GM19397 (cell line): ENCODE measurements at regions not wholly inside any gene's neighbourhood (a gene's known extent, or its start where the extent isn't known, plus 50 kb on each side); places are given as distances from the start of the nearest gene placed in this dataset.
"Not testable (repeated sequence)": the region's sequence is repeated elsewhere in the genome, so short reads cannot be mapped to it uniquely, and the experiment has no call there.

Source experiments
- ATAC-seq: cut with Tn5 transposase; IDR thresholded peaks from one replicate; pipeline ENCODE4 v1.9.1; 2021; ENCODE audit warnings: mild to moderate bottlenecking, moderate library complexity; ENCODE audit not compliant: unreplicated experiment

DNA sequence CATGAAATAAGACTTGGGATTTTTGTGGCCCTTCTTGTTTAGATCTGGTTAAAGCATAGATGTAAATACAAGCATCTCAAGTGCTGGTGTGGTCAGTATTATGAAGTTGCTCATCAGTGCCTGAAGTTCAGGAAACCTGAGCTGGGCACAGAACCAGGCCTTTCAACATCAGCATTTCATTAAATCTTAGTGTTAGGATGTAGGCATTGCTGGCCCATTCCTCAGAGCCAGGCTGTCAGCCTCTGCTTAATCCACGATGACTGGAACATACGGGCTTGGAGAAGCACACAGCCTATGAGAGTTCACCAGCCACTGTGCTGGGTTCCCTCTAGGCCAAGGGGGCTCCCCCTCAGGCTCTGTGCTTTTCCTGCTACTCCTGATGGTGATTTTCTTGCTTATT, 270.2 kb downstream of the EN1 start:
- no peak for ATAC-seq

DNA sequence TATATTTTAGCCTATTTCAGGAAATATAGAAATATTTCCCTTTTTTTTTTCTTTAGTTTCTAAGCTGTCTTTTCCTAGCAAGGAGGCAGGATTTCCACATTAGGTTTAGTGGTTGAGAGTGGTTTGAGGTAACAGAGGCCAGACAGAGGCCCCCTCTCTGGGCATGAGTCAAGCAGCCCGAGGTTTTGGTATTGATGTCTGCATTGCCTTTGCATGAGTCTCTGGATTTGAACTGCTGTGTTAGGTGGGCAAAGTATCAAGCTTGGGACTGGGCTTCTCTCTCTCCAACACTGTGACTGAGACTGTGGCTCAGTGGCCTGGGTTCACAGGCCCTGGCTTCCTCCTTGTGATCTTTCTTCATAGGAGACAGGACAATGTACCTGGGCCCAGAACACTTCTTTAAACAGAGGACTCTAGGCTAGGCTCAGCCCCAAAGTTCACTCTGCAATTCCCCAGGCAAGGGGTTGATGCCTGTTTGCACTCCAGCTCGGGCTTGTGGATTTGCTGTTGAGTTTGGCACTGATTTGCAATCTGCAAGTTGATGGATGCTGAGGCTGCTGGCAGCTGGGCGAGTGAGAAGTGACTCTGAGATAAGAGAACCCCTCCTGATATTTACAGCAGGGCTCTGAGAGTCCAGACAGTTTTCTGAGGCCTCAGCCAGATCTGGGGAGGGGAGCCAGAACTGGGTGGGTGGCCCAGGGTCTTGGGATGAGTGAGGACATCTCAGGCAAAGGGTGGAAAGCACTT, 271.2 kb downstream of the EN1 start:
- ATAC-seq, result no peak

DNA sequence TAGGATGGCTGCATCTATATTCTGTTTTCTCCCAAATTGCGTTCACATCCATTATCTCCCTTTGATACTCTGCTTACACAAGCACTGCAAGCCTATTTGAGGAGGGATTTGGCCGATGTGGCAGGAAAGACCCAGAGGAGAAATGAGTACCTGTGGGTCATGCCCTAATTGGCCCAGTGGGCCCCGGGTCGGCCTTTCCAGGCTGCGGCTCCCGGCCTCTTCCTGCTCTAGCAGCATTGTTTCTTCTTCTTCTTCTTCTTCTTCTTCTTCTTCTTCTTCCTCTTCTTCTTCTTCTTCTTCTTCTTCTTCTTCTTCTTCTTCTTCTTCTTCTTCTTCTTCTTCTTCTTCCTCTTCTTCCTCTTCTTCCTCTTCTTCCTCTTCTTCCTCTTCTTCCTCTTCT, 275.1 kb downstream of the EN1 start:
- not testable (repeated sequence) for ATAC-seq

DNA sequence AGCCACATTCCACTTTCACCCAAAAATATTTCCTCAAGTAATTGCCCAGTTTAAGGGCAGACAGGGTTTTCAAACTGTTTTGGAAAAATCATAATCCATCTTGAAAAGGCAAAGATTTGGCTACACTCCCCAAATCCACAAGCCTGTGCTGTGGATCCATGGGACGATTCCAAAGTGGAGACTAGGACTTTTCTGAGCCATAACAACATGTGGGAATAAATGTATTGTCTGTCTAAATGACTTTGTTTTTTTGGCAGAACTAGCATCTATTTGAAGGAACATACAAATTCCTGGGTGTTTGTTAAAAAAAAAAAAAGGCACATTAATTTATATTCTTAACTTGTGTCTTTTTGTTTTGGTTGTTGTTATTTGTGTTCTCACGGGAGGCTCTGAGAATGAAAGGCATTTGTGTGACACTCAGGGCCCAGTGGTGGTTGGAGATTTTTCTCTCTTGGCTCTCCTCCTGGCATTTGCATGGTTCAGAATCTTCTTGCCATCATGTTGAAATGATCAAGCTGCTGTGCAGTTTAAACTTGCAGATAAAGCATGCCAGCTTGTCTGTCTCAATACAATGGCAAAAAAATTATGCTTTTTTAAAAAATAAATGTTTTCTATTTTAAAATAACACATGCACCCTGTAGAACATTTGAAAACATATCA, 277.4 kb downstream of the EN1 start:
- ATAC-seq, result no peak

DNA sequence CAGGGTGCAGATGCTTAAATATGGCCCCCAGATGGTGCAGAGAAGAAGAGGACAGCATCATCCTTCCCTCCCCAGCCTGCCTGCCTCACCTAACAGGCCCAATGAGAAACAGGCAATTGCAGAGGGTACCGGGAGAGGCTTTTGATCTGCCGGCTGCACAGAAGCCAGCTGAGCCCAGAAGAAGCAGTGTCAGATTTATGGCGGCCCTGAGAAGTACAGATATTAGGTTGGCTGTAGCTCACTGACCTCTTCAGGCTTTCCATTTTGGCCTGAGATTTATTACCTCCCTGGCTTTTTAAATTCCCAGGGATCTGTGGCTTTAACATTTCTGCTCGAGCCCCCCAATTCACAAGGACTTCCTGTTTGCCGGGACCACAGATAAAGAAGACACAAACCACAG, 278.7 kb downstream of the EN1 start:
- ATAC-seq, result no peak

DNA sequence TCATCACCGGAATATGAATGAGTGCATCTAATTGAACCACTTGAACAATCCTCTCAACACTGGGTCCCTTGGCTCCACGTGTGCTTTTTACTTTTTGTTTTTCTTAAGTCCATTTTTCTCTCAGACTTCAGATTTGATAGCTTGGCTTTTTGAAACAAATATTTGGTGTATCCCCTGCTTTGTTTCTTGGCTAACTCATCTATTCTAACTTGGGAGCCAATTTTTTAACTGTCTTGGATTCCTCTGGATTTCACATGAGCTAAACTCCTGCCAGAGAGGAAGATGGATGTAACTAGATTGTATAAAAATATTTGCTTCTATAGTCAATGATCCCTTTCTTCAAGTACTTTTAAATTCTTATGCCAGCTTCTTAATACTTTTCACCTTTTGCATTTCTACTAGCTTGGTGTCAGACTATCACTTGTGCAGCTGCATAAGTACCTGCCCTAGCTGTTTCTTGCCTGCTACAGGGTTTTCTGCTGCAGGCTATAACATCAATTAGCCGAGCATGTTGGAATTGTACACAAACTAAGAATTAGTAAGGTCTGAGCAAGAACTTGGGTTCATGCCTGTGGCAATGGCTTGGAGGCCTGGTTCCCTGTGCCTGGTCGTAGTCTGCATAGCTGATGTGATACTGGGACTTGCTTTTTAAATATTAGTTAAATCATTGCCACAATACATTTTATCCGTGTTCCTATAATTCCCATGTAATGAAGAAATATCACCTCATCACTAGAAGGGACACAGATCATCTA, 281.5 kb downstream of the EN1 start:
- no peak for ATAC-seq

DNA sequence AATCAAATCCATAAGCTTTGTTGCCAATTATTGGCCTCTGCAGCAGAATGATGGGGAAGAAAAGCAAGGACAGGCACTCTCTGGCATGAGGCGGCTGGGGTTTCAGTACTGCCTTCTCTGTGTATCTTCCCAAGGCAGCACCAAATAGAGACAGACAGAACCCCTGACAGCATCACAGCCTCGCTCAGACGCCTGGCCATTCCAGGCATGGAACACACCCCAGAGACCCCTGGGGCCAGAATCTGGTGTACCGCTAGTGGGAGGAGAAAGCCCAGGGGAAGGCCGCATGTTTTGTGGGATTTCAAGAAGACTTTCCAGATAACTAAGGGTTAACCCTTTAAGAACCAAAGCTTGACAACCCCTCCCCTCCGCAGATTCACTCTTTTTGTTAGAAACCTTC, 282.1 kb downstream of the EN1 start:
- ATAC-seq, result no peak

DNA sequence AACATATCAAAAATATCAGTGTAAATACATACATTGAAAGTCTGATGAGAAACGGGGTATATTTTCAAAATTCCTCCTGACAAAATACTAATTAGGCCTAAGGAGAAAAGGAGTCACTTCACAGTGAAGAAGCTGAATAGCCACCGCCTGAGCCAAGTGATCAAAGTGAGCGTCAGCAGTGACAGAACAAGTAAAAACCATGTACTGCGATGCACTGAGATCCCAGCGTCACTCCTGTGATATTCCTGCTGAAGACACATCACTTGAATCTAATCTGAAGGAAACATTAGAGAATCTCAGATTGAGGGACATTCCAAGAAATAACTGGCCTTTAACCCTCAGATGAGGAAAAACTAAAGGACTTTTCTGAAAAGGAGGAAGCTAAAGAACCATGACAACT, 285.3 kb downstream of the EN1 start:
- no peak for ATAC-seq

DNA sequence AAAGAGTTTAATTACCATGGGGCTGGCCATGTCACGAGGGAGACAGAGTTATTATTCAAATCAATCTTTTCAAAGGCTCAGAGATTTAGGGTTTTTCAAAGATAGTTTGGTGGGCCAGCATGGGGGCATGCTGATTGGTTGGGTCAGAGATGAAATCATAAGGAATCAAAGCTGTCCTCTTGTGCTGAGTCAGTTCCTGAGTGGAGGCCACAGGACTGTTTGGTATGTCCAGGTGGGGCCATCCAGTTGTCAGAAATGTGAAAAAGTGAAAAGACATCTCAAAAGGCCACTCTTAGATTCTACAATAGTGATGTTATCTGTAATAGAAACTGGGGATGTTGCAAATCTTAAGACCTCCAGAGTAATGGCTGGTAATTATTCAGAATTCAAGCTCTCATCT, 288.6 kb downstream of the EN1 start:
- ATAC-seq, result no peak

DNA sequence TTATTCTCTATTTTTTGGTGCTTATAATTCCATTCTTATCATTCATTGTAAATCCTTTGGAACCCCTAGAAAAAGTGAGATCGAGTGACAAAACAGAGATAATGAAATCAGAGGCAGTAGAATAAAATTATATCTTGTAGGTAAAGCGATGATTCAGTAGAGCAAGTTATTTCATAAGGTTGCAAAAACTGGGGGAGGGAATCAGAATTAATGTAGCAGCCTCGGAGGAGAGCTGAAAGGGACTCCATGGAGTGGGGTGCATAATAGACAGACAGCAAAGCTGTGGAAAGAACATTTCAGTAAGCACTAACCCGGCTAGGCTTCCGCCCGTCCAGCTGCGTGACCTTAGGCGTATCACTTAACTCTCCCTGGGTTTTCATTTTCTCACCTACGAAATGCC, 289.7 kb downstream of the EN1 start:
- ATAC-seq, result no peak

DNA sequence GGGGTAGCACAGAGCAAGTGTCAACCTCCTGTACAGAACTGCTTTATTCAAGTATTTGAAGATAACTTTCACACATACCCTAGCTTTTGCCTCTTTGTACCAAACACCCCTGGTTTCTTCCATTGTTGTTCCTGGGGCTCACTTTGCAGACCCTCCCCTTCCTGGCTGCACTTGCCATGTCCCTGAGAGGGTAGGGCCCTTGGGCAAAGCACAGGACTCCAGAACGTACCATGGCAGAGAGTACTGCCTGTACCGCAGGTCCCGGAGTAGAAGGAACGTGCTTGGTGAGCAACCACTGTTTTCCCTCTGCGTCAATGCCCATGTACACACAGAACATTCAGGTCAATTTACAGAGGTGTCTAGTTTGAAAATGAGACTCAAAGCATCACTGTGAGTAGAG, 290.4 kb downstream of the EN1 start:
- ATAC-seq, result no peak

DNA sequence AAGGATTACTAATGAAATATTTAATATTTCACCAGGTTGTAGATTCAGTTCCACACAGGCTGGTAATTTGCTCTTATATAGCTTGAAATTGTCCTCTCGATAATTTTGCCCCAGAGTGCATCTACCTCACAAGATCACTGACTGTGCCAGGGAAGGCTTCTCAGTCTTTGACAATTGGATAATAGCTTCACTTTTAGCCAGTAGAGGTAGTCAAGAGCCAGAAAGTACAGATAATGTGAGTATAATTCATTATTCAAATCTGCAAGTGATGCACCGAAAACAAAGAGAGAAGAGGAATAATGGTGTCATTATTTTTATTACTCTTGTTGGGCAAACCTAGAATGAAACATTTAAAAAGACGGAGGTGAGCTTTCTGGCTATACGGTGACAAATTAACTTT, 292.8 kb downstream of the EN1 start:
- ATAC-seq, result no peak

DNA sequence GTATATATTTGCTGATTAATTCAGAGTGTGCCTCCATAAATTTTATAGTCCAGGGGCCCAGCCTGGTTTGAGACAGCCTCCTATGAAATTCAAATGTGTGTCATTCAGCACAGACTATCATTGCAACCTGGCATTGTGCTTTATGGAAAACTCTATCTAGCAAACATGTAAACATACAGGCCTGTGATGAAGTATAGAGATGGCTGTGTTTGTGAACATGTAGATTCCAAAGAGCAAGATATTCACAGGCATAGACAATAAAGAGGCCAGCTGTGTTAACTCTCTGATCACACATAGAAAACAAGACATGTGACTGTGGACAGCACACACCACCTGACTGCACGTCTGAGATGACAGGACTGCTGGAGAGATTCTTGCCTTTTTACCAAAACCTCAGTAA, 297.9 kb downstream of the EN1 start:
- no peak for ATAC-seq

DNA sequence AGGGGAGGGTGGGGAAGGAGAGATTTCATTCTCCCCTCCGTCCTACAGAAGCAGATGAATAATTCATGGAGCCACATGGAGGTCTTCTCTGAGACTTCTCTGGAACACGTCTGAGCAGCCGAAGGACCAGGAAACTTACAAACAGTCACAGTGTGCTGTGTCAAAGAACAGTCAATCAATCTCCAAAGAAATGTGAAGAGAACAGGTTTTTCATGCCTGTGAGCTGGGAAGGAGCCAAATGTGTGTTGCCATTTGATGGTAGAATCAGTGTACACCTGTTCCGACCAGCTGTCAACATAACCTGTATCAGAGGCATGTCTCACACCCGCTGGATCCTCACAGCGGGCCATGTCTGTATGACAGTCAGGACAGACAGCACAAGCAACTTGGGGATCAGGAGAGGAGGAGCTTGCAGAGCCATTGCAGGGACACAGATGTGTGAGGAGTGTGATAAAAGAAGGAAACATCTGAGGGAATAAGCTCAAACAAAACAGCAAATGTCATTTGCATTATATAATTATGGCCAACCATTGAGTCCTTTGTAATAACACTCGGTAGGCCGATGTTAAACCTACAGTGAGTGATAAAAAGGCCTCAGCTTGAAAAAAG, 298.5 kb downstream of the EN1 start:
- ATAC-seq, result no peak

DNA sequence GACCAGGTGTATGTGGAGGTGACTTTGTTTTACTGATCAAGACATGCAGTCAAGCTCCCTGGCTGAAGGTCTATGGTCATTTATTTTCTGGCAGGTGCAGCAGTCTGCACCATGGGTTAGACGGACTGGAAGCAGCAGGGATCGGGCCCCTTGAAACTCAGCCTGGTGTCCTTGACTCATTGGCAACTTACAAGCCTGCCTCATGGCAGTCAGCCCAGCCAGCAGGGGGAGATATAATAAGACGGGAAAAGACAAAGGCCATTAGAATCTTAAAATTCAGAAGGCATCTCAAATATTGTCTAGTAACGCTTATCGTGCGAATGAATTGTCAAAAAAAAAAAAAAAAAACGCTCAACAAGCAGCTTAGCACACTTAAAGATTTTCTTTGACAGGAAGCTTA, 308.2 kb downstream of the EN1 start:
- no peak for ATAC-seq

DNA sequence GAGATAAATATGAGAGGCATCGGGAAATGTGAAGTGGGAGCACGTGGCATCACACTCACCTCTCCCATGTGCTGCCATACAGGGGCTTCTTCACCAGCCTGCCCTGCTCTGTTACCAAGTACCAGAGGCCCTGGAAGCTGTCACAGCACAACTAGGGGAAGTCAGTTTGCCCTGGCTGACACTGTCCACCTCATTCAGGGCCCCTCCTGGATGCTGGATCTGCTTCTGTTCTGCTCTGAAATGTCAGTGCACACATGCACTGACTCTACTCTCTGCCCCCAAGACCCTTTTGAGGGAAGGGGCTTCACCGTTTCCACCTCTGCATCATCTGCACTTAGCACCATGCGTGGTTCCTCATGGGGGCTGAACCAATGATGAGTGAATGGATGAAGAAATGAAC, 311.1 kb downstream of the EN1 start:
- ATAC-seq, result no peak

DNA sequence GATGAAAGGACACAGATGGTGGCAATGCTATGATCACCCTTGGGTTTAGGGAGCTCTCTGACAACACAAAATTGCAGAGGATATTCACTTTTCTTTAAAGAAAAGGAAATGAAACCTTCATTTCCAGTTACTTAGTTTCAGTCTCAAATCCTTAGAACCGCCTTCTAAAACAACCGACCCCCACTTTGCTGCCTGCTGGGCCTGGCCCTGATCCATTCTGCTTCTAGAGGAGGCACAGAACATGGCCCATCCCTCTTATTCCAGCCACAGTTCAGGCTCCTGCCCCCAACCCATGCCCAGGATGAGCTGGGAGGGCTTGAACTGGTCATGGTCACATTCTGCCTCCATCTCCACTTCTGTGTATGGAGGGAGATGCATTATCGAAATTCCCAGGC, 311.6 kb downstream of the EN1 start:
- no peak for ATAC-seq

DNA sequence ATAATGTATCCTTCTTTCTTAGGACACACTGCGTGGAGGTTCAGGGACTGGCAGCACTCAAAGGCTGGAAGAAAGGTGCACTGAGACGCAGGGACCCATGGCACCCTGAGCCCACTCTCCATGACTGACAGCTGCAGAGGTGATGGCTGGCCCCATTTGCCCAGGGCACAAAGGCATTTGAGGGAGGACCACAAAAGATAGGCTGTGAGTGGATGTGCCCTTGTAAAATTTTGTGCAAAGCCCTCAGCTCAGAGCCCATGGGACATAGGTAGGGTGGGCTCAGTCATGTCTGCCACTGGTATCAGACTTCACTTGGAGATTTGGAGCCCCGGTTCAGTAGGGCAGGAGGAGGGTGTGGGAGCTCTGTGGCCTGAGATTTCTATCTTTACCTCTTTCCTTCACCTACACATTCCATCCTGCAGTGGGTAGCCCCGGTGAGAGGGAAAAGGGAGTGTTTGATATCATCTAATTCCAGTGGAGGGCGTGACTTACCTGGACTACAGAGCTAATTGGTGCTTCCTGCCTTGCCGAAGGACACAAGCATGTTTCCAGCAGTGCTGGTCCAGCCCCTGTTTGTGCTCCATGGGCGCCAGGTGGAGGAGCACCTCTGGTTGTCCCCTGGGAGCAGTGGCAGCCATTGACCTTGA, 312.2 kb downstream of the EN1 start:
- ATAC-seq, result no peak

DNA sequence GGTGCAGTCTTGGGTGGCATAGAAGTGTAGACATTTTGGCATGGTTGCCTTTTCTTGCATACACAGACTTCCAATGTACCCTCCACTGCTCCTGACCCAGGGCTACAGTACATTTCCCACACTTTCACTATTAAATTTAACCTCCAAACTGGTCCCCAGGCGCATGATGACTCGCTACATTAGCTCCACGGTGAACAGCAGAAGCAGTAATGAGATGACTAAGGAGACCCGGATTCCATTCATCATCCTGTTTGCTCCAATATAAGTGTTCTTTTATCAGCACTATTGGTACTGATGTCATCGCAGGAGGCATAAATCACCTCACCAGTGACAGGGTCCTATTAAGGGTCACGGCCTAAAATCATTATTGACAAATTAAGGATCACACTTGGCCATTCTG, 316.5 kb downstream of the EN1 start:
- no peak for ATAC-seq

DNA sequence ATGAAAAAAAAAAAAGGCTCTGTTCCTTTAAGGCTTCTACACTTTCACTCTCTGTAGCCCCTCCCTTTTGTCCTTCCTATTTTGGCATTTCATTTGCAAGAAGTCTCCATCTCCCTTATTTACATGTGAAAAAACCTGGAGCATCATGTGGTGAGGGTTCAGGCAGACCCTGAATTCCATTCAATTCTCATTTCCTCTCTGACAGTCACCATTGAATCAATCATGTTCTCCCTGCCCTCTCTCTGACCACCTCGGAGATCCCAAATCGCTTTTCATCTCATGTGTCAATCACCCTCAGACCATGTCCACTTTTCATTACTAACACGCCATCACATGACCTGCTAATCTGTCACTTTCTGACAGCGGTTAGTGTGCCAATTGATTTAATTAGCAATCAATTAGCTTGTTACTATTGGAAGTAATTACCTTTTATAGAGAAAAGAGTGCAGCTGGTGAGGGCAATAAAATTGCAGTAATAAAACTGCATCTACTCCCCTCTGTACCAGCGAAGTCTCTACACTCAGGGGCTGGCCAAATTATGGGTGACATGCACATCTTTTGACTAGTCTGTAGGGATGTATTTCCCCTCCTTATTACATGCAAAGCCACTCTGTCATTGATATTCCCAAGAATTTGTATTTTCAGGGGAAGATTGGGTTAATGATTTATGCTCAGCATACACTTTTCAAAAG, 317.4 kb downstream of the EN1 start:
- ATAC-seq, result no peak

DNA sequence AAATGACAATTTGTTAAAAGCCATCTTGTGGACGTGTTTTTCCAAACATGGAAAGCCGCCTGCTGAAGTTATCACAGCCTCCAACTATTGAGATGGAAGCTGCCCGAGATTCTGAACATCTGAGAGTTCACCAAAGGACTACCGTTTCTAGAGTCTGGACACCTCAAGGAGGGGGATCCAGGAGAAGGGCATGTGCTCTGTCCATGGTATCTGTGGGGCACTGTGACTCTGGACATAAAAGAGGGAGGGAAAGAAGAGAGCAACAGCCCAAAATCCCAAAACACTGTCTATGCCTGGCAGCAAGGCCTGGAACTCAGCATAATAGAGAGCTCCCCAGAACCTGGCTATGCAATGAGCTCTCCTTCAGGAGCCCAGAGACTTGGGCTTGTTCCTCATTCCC, 319.9 kb downstream of the EN1 start:
- ATAC-seq, result no peak
